ENCODE measurements at regions not wholly inside any gene's neighbourhood (a gene's known extent, or its start where the extent isn't known, plus 50 kb on each side); places are given as distances from the start of the nearest gene placed in this dataset.

DNA sequence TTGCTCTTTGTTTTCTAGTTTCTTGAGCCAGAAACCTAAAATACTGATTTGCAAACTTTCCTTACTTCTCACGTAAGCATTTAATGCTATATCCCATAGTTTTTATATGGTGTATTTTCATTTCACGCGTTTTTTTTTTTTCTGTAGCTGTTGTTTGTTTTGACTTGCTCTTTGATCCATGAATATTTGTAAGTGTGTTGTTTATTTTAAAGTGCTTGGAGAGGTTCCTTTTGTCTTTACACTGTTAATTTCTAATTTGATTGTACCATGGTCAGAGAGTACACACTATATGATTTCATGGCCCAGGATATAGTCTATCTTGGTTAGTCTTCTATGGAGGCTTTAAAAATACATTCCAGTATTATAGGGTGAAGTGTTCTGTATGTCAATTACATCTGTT lies 84.8 kb upstream of the RNF217 start:
- DNase-seq (ENCODE audit: low read depth in 2 of 2), result no peak

GRCh38 chr6:124879110-124879991 lies 82.9 kb upstream of the RNF217 start:
- DNase-seq (ENCODE audit: low read depth in 2 of 2), result no peak

DNA sequence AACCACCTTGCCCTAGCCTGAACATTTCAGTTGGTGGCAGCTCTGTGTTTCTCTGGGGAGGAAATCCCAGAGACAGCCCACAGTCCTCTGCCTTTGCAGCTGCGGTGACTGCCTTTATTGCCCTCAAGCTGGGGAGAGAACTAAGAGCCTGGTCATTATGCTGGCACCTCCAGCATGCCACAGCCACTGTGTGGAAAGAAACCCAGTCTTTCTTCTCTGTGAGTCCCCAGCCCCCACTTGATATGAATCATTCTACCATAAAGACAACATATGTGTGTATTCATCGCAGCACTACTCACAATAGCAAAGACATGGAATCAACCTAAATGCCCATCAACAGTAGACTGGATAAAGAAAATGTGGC lies 82.3 kb upstream of the RNF217 start:
- DNase-seq (ENCODE audit: low read depth in 2 of 2), result no peak

DNA sequence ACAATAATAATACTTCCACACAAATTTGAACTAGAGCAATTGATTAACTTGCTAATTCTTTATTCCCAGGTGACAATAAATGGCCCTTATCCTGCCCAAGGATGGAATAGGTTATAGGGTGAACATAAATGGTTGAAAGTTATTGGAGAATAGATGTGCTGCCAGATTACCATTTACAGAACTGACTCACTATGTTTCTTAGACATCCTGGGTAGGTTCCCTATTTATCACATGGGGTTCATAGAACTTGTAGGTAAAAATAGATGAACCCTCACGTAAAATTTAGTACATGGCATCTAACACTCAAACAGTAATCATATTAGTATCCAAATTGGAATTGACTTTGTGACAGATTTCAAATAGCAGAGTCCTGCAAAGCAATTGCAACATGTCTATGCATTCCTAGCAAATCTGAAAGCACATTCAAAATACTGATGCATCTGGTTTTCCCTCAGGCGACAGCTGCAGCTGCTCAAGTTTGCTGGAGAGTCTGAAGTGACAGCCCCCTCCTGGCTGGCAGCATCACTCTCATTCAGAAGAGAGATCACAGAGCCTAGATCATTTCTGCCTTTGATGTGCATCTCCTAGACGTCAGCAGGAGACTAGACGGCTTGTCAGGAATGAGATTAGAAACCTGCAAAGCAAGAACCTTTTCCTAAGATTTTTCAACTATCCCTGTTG lies 80.2 kb upstream of the RNF217 start:
- no peak for DNase-seq (ENCODE audit: low read depth in 2 of 2)

DNA sequence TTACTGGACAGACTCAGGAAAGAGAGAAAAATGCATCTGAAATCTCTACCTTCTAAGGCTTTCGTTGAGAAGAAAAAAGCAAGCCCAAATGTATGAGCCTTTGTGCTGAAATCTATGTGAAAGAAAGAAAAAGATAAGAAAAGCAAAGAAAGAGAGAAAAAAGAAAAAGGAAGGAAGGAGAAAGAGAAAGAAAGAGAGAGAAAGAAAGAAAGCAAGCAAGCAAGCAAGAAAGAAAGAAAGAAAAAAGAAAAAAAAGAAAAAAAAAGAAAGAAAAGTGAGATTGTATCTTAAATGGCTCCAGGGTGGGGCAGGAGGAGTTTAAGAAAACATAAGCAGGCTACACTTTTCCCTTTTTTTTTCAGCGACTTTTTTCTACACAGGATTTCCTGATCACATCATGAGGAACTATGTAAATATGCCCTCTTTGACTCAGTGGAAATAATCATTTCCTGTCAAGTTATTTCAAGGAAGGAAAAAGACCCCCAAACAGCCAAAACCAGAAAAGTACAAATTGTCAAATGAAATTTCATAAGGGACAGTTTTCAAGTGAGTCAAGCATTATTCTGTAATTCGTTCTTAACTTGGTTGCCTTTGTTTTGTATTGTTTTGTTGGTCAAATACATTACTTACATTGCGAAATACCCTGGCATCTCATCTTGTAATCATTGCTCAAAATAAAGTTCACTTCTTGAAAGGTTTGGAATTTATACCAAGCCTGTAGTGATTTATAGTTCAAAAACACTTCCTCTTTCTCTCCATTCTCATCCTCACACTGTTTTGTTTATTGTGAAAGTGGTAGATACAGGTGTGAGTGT lies 79.5 kb upstream of the RNF217 start:
- peak; percentile 34 to 62 for DNase-seq (ENCODE audit: low read depth in 2 of 2)

GRCh38 chr6:124885171-124885570 lies 77.1 kb upstream of the RNF217 start:
- DNase-seq (ENCODE audit: low read depth in 2 of 2), result no peak

GRCh38 chr6:124887872-124888580 lies 74.2 kb upstream of the RNF217 start:
- no peak for DNase-seq (ENCODE audit: low read depth in 2 of 2)

DNA sequence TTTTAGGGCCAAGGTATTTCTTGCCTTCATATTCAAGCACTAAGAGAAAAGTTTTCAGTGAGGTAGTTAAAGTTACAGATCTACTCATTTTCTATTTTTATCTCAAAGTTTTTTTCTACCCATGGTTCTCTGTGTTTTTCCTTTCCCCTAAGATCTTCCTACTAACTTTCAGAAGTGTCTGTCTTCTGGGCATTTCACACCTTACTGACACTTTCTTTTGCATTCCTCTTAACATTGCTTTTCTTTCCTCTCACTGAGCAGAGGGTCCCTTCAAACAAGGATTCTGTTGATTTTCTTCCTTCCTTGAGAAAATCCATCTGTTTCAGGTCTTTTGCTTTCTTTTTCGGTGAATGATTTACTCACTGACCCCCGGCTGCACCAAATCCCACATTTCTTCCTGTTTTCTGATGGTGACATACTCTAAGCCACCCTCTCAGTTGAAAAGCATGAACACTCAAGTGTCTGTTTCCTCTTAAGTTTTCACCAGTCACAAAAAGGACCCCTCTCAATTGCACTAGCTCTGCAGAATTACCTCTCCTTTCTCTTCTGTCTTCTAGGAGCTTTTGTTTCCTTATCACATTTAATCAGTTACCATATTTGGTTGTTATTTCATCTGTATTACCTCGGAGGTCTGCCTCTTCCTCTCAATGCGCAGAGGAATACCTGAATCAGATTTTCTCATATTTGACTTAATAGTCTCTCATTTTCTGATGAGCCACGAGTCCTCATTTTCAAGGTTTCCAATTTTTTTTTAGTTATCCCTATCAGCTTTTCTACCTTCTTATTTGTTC lies 73.5 kb upstream of the RNF217 start:
- DNase-seq (ENCODE audit: low read depth in 2 of 2), result no peak

DNA sequence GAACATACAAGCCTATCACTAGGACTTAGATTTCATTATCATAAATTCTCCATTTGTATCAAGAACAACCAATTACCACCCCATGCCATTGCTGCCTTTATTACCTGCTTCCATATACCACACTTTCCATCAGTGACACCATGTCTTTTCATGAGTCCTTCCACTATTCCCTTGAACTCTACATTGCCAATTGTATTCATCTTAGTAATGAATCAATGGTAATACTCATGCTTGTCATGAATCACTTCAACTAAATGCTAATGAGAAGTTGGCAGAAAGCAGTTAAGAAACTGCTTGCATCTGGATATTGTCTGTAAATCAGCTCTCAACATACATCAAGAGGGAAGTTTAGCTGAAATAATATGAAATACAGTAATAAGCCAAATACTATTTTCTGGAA lies 61.2 kb upstream of the RNF217 start:
- no peak for DNase-seq (ENCODE audit: low read depth in 2 of 2)

- no peak for DNase-seq (ENCODE audit: low read depth in 2 of 2)
Observed at GRCh38 chr6:124903797-124904196, 58.4 kb upstream of the RNF217 start.

DNA sequence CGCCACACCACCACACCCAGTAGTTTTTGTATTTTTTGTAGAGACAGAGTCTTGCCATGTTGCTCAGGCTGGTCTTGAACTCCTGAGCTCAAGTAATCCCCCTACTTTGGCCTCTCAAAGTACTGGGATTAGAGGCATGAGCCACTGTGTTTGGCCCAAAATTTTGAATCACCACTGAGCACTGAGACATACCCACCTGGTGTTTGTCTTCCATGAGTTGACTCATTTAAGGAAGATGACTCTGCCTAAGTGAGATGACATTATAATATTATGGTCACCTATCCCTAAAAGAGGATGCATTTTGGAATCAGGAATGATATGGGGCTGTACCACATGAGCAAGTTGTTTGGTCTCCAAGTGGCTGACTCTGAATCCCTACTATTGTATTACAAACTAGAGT lies 54.6 kb upstream of the RNF217 start:
- DNase-seq (ENCODE audit: low read depth in 2 of 2), result no peak
